ENCODE measurements at regions not wholly inside any gene's neighbourhood (a gene's known extent, or its start where the extent isn't known, plus 50 kb on each side); places are given as distances from the start of the nearest gene placed in this dataset.

DNA sequence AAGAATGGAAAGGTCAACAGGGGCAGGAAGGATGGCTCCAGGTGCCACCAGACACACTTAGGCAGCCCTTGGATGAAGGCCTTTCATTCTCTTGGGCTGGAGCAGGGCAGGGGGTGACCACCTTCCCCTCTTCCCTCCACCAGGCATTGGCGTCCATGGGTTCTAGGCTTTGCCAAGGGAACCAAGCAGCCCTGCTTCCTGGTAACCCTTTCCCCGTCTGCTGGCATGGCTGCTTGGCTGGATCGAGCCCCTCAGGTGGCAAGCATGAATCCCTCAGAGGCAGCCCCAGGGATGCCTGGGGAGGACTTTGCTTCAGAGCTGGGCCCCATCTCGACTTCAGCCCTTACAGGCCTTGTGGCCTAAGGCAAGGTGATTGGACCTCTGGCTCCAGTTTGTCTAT, 185.1 kb upstream of the SYT13 start:
- TF ChIP-seq, protein P1, sequence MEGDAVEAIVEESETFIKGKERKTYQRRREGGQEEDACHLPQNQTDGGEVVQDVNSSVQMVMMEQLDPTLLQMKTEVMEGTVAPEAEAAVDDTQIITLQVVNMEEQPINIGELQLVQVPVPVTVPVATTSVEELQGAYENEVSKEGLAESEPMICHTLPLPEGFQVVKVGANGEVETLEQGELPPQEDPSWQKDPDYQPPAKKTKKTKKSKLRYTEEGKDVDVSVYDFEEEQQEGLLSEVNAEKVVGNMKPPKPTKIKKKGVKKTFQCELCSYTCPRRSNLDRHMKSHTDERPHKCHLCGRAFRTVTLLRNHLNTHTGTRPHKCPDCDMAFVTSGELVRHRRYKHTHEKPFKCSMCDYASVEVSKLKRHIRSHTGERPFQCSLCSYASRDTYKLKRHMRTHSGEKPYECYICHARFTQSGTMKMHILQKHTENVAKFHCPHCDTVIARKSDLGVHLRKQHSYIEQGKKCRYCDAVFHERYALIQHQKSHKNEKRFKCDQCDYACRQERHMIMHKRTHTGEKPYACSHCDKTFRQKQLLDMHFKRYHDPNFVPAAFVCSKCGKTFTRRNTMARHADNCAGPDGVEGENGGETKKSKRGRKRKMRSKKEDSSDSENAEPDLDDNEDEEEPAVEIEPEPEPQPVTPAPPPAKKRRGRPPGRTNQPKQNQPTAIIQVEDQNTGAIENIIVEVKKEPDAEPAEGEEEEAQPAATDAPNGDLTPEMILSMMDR (IDR thresholded peaks at IDR 0.05): no peak
- TF ChIP-seq POLR2A (IDR thresholded peaks at IDR 0.05): no peak

All from body of pancreas (tissue), 4 donors.